ENCODE measurements at regions not wholly inside any gene's neighbourhood (a gene's known extent, or its start where the extent isn't known, plus 50 kb on each side); places are given as distances from the start of the nearest gene placed in this dataset.

GRCh38 chr14:26265170-26265685 lies 332.6 kb downstream of the NOVA1 start:
- TF ChIP-seq CTCF (IDR thresholded peaks at IDR 0.05), result no peak
- TF ChIP-seq POLR2A (IDR thresholded peaks at IDR 0.05), result no peak
